CD14-positive monocyte (primary cell): ENCODE measurements at regions not wholly inside any gene's neighbourhood (a gene's known extent, or its start where the extent isn't known, plus 50 kb on each side); places are given as distances from the start of the nearest gene placed in this dataset.

ENCODE experiments used
- DNase-seq, 3 donors: peaks; one replicate each; pipeline ENCODE4 v3.0.0-alpha.2; 2011 to 2022
- H2AFZ ChIP-seq: 2 replicates; pipeline ENCODE4 v1.6.0; 2012; ENCODE audit warnings: mild to moderate bottlenecking, low read depth, low read length, inconsistent platforms; ENCODE audit not compliant: insufficient read depth, poor library complexity, severe bottlenecking
- H3K27ac ChIP-seq, 2 donors: 1 replicate in 1 of 2; 2 replicates in 1 of 2; pipeline ENCODE4 v1.5.1; 2012 to 2013; ENCODE audit warnings: low read length in 2 of 2, control low read depth in 1 of 2, inconsistent platforms in 1 of 2, low read depth in 1 of 2, mild to moderate bottlenecking in 1 of 2
- H3K27me3 ChIP-seq, 2 donors: one replicate each; pipeline versions ENCODE4 v1.6.0 to v1.6.1; 2011 to 2013; ENCODE audit warnings: low read length in 2 of 2; ENCODE audit not compliant: control insufficient read depth in 2 of 2, insufficient read depth in 2 of 2
- H3K36me3 ChIP-seq, 2 donors: replicated peaks in 1 of 2; 1 replicate in 1 of 2; 2 replicates in 1 of 2; pipeline versions ENCODE4 v1.5.1 to v1.6.1; 2012 to 2013; ENCODE audit warnings: low read length in 2 of 2, control low read depth in 1 of 2, inconsistent platforms in 1 of 2, mild to moderate bottlenecking in 1 of 2; ENCODE audit not compliant: insufficient read depth in 2 of 2, control insufficient read depth in 1 of 2
- H3K4me1 ChIP-seq, 2 donors: 1 replicate in 1 of 2; 2 replicates in 1 of 2; pipeline versions ENCODE4 v1.5.1 to v1.6.1; 2012 to 2013; ENCODE audit warnings: low read length in 2 of 2, control low read depth in 1 of 2, inconsistent platforms in 1 of 2, mild to moderate bottlenecking in 1 of 2, moderate library complexity in 1 of 2; ENCODE audit not compliant: insufficient read depth in 2 of 2, control insufficient read depth in 1 of 2
- H3K4me2 ChIP-seq: replicated peaks from 2 replicates; pipeline ENCODE3; 2012; ENCODE audit warnings: low read length, moderate library complexity, mild to moderate bottlenecking; ENCODE audit not compliant: poor library complexity, severe bottlenecking; ENCODE audit errors: extremely low read depth
- H3K4me3 ChIP-seq, 3 experiments: fragments of 200-600 bp in 1 of 3; sonication (generic) in 1 of 3; replicated peaks in 1 of 3; 1 replicate in 2 of 3; 2 replicates in 1 of 3; pipeline ENCODE4 v1.5.1; 2011 to 2013; ENCODE audit warnings: low read length in 3 of 3, mild to moderate bottlenecking in 3 of 3, control low read depth in 2 of 3, low read depth in 2 of 3, inconsistent platforms in 1 of 3, moderate library complexity in 1 of 3
- H3K79me2 ChIP-seq: 2 replicates; pipeline ENCODE4 v1.6.0; 2012; ENCODE audit warnings: mild to moderate bottlenecking, control low read depth, inconsistent platforms, low read length, moderate library complexity; ENCODE audit not compliant: insufficient read depth
- H3K9ac ChIP-seq: 2 replicates; pipeline ENCODE4 v1.6.0; 2017; ENCODE audit warnings: low read length, mild to moderate bottlenecking; ENCODE audit not compliant: insufficient read depth, poor library complexity, severe bottlenecking
- H3K9me3 ChIP-seq, 2 donors: replicated peaks in 1 of 2; 1 replicate in 1 of 2; 2 replicates in 1 of 2; pipeline versions ENCODE4 v1.5.1 to v1.6.1; 2012 to 2013; ENCODE audit warnings: low read length in 2 of 2, control low read depth in 1 of 2; ENCODE audit not compliant: control insufficient read depth in 1 of 2, insufficient read depth in 1 of 2
- H4K20me1 ChIP-seq: 2 replicates; pipeline ENCODE4 v1.6.0; 2012; ENCODE audit warnings: mild to moderate bottlenecking, low read length, control low read depth, moderate library complexity; ENCODE audit not compliant: insufficient read depth
- H3K27ac Mint-ChIP-seq, 7 donors: one replicate each; pipeline ENCODE4 v1.8.0; 2020; ENCODE audit warnings: mild to moderate bottlenecking in 7 of 7, mixed read lengths in 7 of 7, moderate library complexity in 6 of 7, inconsistent platforms in 2 of 7
- H3K27me3 Mint-ChIP-seq, 3 donors: one replicate each; pipeline ENCODE4 v1.8.0; 2021 to 2022; ENCODE audit warnings: low read depth in 3 of 3, mild to moderate bottlenecking in 3 of 3, mixed read lengths in 3 of 3, moderate library complexity in 3 of 3, inconsistent platforms in 1 of 3
- H3K36me3 Mint-ChIP-seq, 2 donors: one replicate each; pipeline ENCODE4 v1.8.0; 2020; ENCODE audit warnings: mixed read lengths in 2 of 2, inconsistent platforms in 1 of 2, mild to moderate bottlenecking in 1 of 2
- H3K4me1 Mint-ChIP-seq: one replicate; pipeline ENCODE4 v1.8.0; 2020; ENCODE audit warnings: mild to moderate bottlenecking, mixed read lengths
- H3K4me3 Mint-ChIP-seq, 2 donors: one replicate each; pipeline ENCODE4 v1.8.0; 2020; ENCODE audit warnings: mild to moderate bottlenecking in 2 of 2, mixed read lengths in 2 of 2, moderate library complexity in 1 of 2
- H3K9me3 Mint-ChIP-seq, 7 donors: one replicate each; pipeline ENCODE4 v1.8.0; 2020 to 2022; ENCODE audit warnings: mixed read lengths in 7 of 7, mild to moderate bottlenecking in 6 of 7, moderate library complexity in 6 of 7, inconsistent platforms in 2 of 7
- CTCF ChIP-seq: fragments of 200-600 bp; IDR thresholded peaks from one replicate; pipeline ENCODE4 v1.8.0; 2022; ENCODE audit warnings: antibody characterized with exemption, mild to moderate bottlenecking
- WGBS: methylation state at CpG from one replicate; pipeline ENCODE4 v1.1.5; 2013; ENCODE audit warnings: missing lambda C conversion rate; ENCODE audit not compliant: insufficient coverage; 5-methylcytosine and 5-hydroxymethylcytosine counted together
- intact Hi-C, 2 donors: fragments of 100-400 bp; cut with micrococcal nuclease; formaldehyde crosslinking; loops; one replicate each; pipeline versions ENCODE4 v1.15.0 to v1.15.1; 2023

GRCh38 chr2:52879561-52879960, 888.0 kb upstream of the CHAC2 start:
- no peak overlapping the region for H3K4me3 ChIP-seq
- H3K4me3 Mint-ChIP-seq: no peak overlapping the region
- no peak overlapping the region for H3K27ac Mint-ChIP-seq
- WGBS: no CpG with 5 or more reads among the region's 4 CpGs
- no peaks in the 10 kb centered on the region for H3K27me3 ChIP-seq
- TF ChIP-seq CTCF: no peak
- H3K4me1 Mint-ChIP-seq: no peaks in the 10 kb centered on the region
- no peak overlapping the region for H2AFZ ChIP-seq
- H3K9ac ChIP-seq: no peak overlapping the region
- H3K27me3 Mint-ChIP-seq: no peaks in the 10 kb centered on the region
- H3K27ac ChIP-seq: no peak overlapping the region
- intact Hi-C loops: no loop called here
- no peaks in the 10 kb centered on the region for H3K4me1 ChIP-seq
- no peaks in the 10 kb centered on the region for H4K20me1 ChIP-seq
- no peaks in the 10 kb centered on the region for H3K36me3 Mint-ChIP-seq
- DNase-seq: no peak
- no peaks in the 10 kb centered on the region for H3K9me3 ChIP-seq
- H3K36me3 ChIP-seq: no peaks in the 10 kb centered on the region
- peaks cover 0 to 4% (median 0%) of the 10 kb centered on the region in 7 donors for H3K9me3 Mint-ChIP-seq
- H3K4me2 ChIP-seq: no peak overlapping the region
- no peaks in the 10 kb centered on the region for H3K79me2 ChIP-seq

GRCh38 chr2:52877703-52878102, 889.9 kb upstream of the CHAC2 start:
- DNase-seq: no peak
- Mint-ChIP-seq H3K4me3 (no peak overlapping the region), H3K36me3 (no peaks in the 10 kb centered on the region), H3K4me1 (no peaks in the 10 kb centered on the region), H3K9me3 (peaks cover 0 to 4% (median 0%) of the 10 kb centered on the region in 7 donors), H3K27me3 (no peaks in the 10 kb centered on the region), H3K27ac (no peak overlapping the region)
- Histone ChIP-seq H3K27me3 (no peaks in the 10 kb centered on the region), H3K9me3 (no peaks in the 10 kb centered on the region), H3K79me2 (no peaks in the 10 kb centered on the region), H3K4me3 (no peak overlapping the region), H3K4me1 (no peaks in the 10 kb centered on the region), H3K27ac (no peak overlapping the region), H3K4me2 (no peak overlapping the region), H2AFZ (no peak overlapping the region), H3K9ac (no peak overlapping the region), H3K36me3 (no peaks in the 10 kb centered on the region), H4K20me1 (no peaks in the 10 kb centered on the region)
- intact Hi-C loops: no loop called here
- no CpG with 5 or more reads among the region's 1 CpG for whole genome bisulfite sequencing
- no peak for TF ChIP-seq CTCF
